HT-29 (cell line): ENCODE measurements at regions not wholly inside any gene's neighbourhood (a gene's known extent, or its start where the extent isn't known, plus 50 kb on each side); places are given as distances from the start of the nearest gene placed in this dataset.
A peak's percentile ranks its signal among the peaks of the same experiment; 100 is the strongest.

Source experiments
- DNase-seq: peaks from one replicate; pipeline ENCODE4 v3.0.0-alpha.2; 2015; ENCODE audit warnings: low spot score

GRCh38 chr2:42108852-42109251 is 60.3 kb upstream of the EML4 start:
- DNase-seq = no peak

DNA sequence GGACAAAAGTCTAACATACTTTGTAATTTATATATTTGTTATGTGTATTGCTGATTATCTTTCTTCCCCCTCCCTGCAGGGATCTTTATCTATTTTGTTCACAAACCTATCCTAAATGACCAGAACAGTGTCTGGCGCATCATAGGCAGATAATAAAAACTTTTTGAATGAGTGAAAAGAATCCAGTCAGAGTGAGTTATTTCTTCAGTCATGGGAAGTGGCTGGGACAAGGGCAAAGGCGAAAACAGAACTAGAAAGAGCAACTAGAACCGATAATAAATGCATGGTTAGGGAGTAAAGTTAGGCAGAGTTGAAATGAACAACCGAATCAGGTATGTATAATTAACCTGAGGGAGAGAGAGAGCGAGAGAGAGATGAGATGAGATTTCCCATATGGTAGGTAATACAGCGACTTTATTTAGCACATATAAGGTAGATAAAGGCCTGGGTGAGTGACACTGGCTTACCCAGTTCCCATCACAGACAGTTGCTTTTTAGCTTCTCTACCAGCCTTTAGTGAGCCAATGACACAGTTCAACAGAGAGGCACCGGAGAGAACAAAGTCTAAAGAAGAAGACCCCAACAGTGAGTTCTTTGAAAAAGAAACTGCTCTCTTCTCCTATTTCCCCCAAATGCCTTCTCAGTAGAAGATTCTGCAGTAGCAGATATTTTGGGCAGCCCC is 59.1 kb upstream of the EML4 start:
- no peak for DNase-seq

- no peak for DNase-seq
Observed at GRCh38 chr2:42110641-42111322, 58.4 kb upstream of the EML4 start.

DNA sequence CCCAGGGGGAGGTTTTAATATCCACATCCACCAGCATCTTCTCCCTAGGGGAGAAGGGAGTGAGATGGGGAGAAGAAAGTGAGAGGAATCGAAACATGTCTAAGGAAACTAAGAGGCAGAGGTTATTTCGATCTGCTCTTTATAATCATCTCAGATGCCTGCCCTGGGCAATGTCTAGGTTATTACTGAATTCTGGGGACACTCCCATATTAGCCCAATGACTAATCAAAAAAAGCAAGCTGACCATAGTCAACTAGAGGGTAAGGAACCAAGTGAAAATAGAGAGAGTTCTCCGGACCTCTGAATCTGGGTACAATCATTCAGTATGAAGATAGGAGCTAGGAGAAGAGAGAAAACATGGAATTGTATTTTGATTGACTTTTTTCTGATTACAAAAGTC is 56.7 kb upstream of the EML4 start:
- DNase-seq = no peak

- DNase-seq = no peak
Observed at GRCh38 chr2:42113452-42113851, 55.7 kb upstream of the EML4 start.

DNA sequence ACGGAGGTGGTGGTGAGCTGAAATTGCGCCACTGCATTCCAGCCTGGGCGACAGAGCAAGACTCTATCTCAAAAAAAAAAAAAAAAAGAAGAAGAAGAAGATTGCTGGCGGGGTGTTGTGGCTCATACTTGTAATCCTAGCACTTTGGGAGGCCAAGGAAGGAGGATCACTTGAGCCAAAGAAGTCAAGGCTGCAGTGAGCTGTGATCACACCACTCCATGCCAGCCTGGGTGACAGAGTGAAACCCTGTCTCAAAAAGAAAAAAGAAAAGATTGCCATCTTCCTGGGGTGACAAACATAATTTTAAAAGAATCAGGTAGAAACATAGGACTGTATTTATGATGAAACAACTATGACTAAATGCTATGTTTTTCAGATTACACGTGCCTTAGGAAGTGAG is 55.1 kb upstream of the EML4 start:
- no peak for DNase-seq

DNA sequence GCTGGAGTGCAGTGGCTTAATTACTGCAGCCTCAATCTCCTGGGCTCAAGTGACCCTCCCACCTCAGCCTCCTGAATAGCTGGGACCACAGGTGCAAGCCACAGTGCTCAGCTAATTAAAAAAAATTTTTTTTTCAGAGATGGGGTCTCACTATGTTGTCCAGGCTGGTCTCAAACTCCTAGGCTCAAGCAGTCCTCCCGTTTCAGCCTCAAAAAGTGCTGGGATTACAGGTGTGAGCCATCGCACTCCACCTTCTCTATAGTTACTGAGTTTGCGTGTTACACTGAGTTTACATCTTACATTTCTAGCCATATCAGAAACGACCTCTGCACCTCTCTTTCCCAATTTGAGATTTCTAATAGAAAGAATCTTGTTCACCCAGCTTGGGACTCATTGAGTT is 53.6 kb upstream of the EML4 start:
- no peak for DNase-seq

DNA sequence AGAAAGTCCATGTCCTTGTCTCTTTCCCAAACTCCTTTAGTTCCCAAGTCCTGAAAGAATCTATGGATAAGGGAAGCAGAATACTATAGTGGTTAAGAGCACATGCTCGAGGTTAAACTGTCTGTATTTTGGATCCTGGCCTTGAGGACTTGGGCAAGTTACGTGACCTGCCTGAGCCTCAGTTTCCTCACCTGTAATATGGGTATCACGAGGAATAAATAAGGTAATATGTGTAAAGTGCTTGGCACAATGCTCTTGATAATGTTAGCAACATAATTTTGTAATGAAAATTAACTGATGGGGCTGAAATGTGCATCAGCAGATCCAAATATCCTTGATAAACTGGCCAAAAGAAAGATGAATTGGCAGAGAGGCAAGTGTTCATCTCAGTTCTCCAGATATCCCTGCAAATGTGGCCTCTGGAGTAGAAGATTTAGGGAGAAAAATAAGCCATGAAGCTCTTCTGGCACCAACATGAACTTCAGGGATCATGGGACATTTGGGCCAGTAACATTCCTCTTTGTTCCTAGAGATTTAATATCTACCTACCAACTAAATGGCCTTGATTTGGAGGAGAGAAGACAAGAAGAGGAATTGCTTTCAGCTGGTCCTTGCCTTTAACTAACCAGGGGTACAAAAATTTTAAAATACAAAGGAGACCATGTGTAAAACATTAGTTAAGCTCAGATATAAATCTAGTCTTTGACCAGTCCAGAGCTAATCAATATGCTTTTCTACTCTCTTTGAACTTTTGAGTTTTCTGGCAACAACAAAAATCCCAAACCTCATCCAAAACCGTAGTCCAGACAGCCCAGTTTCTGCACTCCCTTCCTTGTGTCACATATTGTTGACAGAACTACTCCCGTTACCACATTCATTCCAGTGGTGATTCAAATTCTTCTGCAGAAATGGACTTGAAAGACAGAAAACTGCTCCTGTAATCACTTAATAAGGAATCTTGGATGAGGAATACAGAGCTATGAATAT is 52.7 kb upstream of the EML4 start:
- DNase-seq = no peak

DNA sequence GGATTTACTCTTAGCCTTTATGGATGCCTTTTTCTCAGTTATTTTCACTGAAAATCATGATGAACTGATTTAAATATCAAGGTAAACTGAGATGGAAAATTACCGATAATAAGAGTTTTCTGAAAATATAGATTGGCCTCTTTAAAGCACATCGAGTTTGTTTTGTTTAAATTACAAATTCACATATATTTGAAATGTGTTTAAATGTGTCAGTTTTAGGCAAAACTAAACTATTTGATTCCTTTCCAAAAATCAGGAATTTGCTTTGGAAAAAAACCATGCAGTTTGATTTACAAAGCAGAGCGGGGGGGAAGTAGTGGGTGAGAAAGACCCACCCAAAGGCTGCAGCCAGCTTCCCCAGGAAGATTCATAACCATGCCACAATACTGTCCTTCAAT is 52.0 kb upstream of the EML4 start:
- no peak for DNase-seq

DNA sequence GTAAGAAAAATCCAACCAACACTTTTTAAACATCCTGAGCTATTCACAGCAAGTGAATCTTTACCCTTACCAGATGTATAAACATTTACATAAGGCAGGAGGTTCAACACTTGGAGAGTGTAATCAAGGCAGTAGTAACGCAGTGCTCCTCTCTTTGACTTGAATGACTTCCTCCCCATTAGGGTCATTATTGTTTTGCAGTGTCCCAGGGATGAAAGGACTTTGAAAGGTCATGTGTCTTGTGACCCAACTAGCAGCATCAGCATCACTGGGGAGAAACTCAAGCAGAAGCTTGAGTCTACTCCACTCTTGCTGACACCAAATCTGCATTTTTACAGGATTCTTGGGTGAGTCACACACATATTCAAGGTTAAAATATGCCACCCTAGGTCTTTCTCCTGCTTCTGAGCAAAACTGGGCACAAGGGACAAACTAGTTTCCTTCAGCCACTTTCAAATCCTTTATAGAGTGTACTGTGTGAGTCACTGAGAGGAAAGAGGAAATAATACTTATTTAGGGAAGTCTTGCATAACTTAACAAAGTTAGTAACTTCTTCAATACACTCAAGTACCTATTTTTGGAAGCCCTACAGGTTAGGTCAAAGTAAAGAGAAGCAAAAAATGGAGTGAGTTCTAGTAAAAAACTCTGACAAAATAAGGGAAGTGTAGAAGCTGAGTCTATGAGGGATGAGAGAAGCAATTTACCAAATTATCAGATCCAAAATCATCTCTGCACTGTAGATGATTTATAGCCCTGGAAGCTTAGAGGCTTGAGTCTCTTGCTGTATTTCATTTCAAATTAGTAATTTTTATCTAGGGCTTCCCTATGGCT is 51.0 kb upstream of the EML4 start:
- peak; percentile 60 for DNase-seq

DNA sequence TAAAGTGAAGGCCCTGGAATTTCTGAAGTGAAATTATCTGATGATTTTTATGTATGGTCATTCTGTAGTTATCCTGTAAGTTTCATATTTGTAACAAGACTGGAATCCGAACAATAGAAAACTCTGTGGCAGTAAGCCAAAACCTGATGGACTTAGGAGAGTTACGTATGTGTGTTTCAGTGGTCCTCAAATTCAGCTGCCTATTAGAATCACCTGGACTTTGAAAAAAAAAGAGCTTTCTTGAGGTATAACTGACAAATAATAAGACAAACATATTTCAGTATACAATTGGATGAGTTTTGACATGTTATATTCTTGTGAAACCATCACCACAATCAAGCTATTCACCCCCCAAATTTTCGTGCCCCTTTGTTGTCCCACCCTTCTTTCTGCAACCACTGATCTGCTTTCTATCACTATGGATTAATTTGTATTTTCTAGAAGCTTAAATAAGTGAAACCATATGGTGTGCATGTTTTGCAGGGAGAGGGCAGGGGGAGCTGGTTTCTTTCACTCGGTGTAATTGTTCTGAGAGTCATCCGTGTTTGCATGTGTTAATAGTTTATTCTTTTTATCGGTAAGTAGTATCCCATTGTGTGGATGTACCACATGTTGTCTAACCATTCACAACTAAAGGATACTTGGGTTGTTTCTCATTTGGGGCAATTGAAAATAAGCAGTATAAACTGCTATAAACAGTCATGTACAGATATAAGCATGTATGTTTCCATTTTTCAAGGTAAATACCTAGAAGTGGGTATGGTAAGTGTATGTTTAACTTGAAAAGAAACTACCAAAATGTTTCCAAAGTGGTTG is 50.2 kb upstream of the EML4 start:
- DNase-seq = no peak
